ENCODE measurements at regions not wholly inside any gene's neighbourhood (a gene's known extent, or its start where the extent isn't known, plus 50 kb on each side); places are given as distances from the start of the nearest gene placed in this dataset.

DNA sequence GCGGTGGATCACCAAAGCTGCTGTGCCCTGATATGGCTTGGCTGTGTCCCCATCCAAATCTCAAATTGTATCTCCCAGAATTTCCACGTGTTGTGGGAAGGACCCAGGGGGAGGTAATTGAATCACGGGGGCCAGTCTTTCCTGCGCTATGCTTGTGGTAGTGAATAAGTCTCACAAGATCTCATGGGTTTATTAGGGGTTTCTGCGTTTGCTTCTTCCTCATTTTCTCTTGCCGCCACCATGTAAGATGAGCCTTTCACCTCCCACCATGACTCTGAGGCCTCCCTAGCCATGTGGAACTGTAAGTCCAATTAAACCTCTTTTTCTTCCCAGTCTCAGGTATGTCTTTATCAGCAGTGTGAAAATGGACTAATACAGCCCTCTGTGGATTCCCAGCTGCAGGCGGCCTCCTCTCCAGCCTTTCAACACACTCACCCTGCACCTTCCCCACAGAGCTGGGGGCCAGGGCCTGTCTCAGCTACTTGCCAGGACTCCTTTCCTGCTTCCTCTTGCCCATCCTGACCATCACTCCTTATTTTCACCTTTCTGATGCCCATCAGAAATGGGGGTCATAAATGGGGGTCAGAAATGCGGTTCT is 57.2 kb upstream of the TOMM7 start (continued):
- no peak for TF ChIP-seq REST (IDR thresholded peaks at IDR 0.05)

DNA sequence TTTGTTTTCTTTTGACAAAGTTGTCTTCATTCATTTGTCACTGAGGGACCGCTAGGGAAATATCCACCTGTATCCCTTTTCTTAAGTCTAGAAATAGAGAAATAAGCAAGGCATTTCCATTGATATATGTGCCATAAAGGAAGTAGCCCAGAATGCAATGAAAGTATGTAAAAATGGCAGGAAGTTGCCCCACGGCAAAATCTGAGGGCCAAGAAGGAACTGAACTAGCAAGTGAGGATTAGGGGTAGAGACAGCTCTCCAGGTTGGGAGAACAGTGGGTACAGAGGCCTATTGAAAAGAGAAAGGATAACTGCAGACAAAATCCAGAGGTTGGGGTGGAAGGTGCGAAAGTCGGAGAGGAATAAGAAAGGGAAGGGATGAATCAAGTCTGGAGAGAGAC is 56.6 kb upstream of the TOMM7 start:
- no peaks in the 10 kb centered on the region for H3K27me3 ChIP-seq (ENCODE audit: control insufficient read depth in 4 of 4, insufficient read depth in 4 of 4, low read length in 3 of 4)
- H3K36me3 ChIP-seq (ENCODE audit: control insufficient read depth in 4 of 4, insufficient read depth in 3 of 4, low read depth in 1 of 4, low read length in 3 of 4), result no peaks in the 10 kb centered on the region
- H3K9me3 ChIP-seq (ENCODE audit: control insufficient read depth in 4 of 4, low read length in 3 of 4), result no peaks in the 10 kb centered on the region
- WGBS, result 93% methylated on average over 4 of the region's 4 CpGs
- no peak overlapping the region for H3K4me3 ChIP-seq (ENCODE audit: low read depth in 1 of 3, low read length in 3 of 3)
- no peak overlapping the region for H3K27ac ChIP-seq (ENCODE audit: low read depth in 1 of 2, low read length in 2 of 2)
- H3K4me1 ChIP-seq (ENCODE audit: control insufficient read depth in 4 of 4, insufficient read depth in 4 of 4, low read length in 3 of 4), result no peaks in the 10 kb centered on the region
- DNase-seq (ENCODE audit: low spot score), result no peak
- TF ChIP-seq, protein P1, sequence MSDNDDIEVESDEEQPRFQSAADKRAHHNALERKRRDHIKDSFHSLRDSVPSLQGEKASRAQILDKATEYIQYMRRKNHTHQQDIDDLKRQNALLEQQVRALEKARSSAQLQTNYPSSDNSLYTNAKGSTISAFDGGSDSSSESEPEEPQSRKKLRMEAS (IDR thresholded peaks at IDR 0.05), result no peak
- no peak overlapping the region for H3K9ac ChIP-seq (ENCODE audit: low read depth in 1 of 2, low read length in 2 of 2)

GRCh38 chr7:22876986-22877729 is 54.5 kb upstream of the TOMM7 start:
- H3K4me1 ChIP-seq (ENCODE audit: control insufficient read depth in 4 of 4, insufficient read depth in 4 of 4, low read length in 3 of 4), result no peaks in the 10 kb centered on the region
- H3K36me3 ChIP-seq (ENCODE audit: control insufficient read depth in 4 of 4, insufficient read depth in 3 of 4, low read depth in 1 of 4, low read length in 3 of 4), result no peaks in the 10 kb centered on the region
- no peak overlapping the region for H3K9ac ChIP-seq (ENCODE audit: low read depth in 1 of 2, low read length in 2 of 2)
- TF ChIP-seq FOXA2 (IDR thresholded peaks at IDR 0.05) (no peak), RAD21 (IDR thresholded peaks at IDR 0.05) (no peak), REST (IDR thresholded peaks at IDR 0.05) (no peak), JUND (IDR thresholded peaks at IDR 0.05) (no peak), RXRA (IDR thresholded peaks at IDR 0.05) (no peak), SP1 (IDR thresholded peaks at IDR 0.05) (no peak), ZBTB33 (IDR thresholded peaks at IDR 0.05) (no peak)
- TF ChIP-seq, protein P2, sequence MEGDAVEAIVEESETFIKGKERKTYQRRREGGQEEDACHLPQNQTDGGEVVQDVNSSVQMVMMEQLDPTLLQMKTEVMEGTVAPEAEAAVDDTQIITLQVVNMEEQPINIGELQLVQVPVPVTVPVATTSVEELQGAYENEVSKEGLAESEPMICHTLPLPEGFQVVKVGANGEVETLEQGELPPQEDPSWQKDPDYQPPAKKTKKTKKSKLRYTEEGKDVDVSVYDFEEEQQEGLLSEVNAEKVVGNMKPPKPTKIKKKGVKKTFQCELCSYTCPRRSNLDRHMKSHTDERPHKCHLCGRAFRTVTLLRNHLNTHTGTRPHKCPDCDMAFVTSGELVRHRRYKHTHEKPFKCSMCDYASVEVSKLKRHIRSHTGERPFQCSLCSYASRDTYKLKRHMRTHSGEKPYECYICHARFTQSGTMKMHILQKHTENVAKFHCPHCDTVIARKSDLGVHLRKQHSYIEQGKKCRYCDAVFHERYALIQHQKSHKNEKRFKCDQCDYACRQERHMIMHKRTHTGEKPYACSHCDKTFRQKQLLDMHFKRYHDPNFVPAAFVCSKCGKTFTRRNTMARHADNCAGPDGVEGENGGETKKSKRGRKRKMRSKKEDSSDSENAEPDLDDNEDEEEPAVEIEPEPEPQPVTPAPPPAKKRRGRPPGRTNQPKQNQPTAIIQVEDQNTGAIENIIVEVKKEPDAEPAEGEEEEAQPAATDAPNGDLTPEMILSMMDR (IDR thresholded peaks at IDR 0.05; ENCODE audit: low read depth, low read length, missing input control), result no peak
- H3K27ac ChIP-seq (ENCODE audit: low read depth in 1 of 2, low read length in 2 of 2), result no peak overlapping the region
- no peaks in the 10 kb centered on the region for H3K9me3 ChIP-seq (ENCODE audit: control insufficient read depth in 4 of 4, low read length in 3 of 4)
- no peak for DNase-seq (ENCODE audit: low spot score)
- no peak overlapping the region for H3K4me3 ChIP-seq (ENCODE audit: low read depth in 1 of 3, low read length in 3 of 3)
- WGBS, result 94% methylated on average over 1 of the region's 1 CpG
- H3K27me3 ChIP-seq (ENCODE audit: control insufficient read depth in 4 of 4, insufficient read depth in 4 of 4, low read length in 3 of 4), result no peaks in the 10 kb centered on the region

Measured in liver (tissue), 8 donors.